GM12892 (cell line): ENCODE measurements at regions not wholly inside any gene's neighbourhood (a gene's known extent, or its start where the extent isn't known, plus 50 kb on each side); places are given as distances from the start of the nearest gene placed in this dataset.

Source experiments
- POLR2A ChIP-seq: IDR thresholded peaks from 2 replicates; pipeline ENCODE4 v1.6.1; 2011; ENCODE audit warnings: low read depth, low read length, control low read depth
- POLR2AphosphoS5 ChIP-seq: IDR thresholded peaks from 2 replicates; pipeline ENCODE4 v1.6.1; 2011; ENCODE audit warnings: low read depth, low read length, control low read depth
- TAF1 ChIP-seq: IDR thresholded peaks from 2 replicates; pipeline ENCODE4 v1.6.1; 2011; ENCODE audit warnings: low read depth, mild to moderate bottlenecking, control low read depth, low read length, borderline replicate concordance

GRCh38 chr2:234852941-234853340 is 98.9 kb upstream of the SH3BP4 start:
- TF ChIP-seq POLR2A (no peak), POLR2AphosphoS5 (no peak), TAF1 (no peak)
